Spleen (tissue), 11 donors: ENCODE measurements at regions not wholly inside any gene's neighbourhood (a gene's known extent, or its start where the extent isn't known, plus 50 kb on each side); places are given as distances from the start of the nearest gene placed in this dataset.

ENCODE experiments used
- DNase-seq: peaks from one replicate; pipeline ENCODE4 v3.0.0-alpha.2; 2020
- H3K27ac ChIP-seq, 8 donors: fragments of 200-600 bp; sonication (generic) in 7 of 8; 1 replicate in 4 of 8; 2 replicates in 4 of 8; pipeline versions ENCODE4 v1.5.0 to v1.8.0; 2016 to 2021; ENCODE audit warnings: inconsistent platforms in 4 of 8, mild to moderate bottlenecking in 4 of 8, moderate library complexity in 1 of 8
- H3K27me3 ChIP-seq, 7 donors: fragments of 200-600 bp; sonication (generic) in 6 of 7; replicated peaks in 1 of 7; 1 replicate in 4 of 7; 2 replicates in 3 of 7; pipeline versions ENCODE4 v1.5.0 to v1.8.0; 2016 to 2021; ENCODE audit warnings: inconsistent platforms in 3 of 7, mild to moderate bottlenecking in 1 of 7
- H3K36me3 ChIP-seq, 6 donors: fragments of 200-600 bp; sonication (generic) in 5 of 6; 1 replicate in 4 of 6; 2 replicates in 2 of 6; pipeline versions ENCODE4 v1.5.0 to v1.8.0; 2016 to 2021; ENCODE audit warnings: inconsistent platforms in 2 of 6
- H3K4me1 ChIP-seq, 6 donors: fragments of 200-600 bp; sonication (generic) in 5 of 6; 1 replicate in 3 of 6; 2 replicates in 3 of 6; pipeline versions ENCODE4 v1.5.0 to v1.8.0; 2016 to 2021; ENCODE audit warnings: inconsistent platforms in 3 of 6
- H3K4me3 ChIP-seq, 8 donors: fragments of 200-600 bp; sonication (generic) in 7 of 8; 1 replicate in 4 of 8; 2 replicates in 4 of 8; pipeline versions ENCODE4 v1.5.0 to v1.8.0; 2016 to 2021; ENCODE audit warnings: inconsistent platforms in 4 of 8, mild to moderate bottlenecking in 4 of 8, moderate library complexity in 2 of 8
- H3K9me3 ChIP-seq, 8 donors: fragments of 200-600 bp; sonication (generic) in 7 of 8; 1 replicate in 4 of 8; 2 replicates in 4 of 8; pipeline versions ENCODE4 v1.5.0 to v1.8.0; 2016 to 2021; ENCODE audit warnings: inconsistent platforms in 4 of 8
- CTCF ChIP-seq, 11 experiments: fragments of 200-600 bp in 7 of 11; fragments of 450-650 bp in 4 of 11; sonication (generic) in 4 of 11; IDR thresholded peaks in 8 of 11; conservative IDR thresholded peaks in 3 of 11; 1 replicate in 7 of 11; 2 replicates in 4 of 11; pipeline versions ENCODE4 v1.4.0 to v1.8.0; 2016 to 2021; ENCODE audit warnings: antibody characterized with exemption in 11 of 11, inconsistent platforms in 4 of 11, mild to moderate bottlenecking in 1 of 11
- POLR2A ChIP-seq, 3 donors: fragments of 450-650 bp; IDR thresholded peaks; one replicate each; pipeline ENCODE4 v1.5.1; 2017; ENCODE audit warnings: antibody characterized with exemption in 3 of 3, mild to moderate bottlenecking in 1 of 3
- POLR2AphosphoS5 ChIP-seq, 3 donors: sonication (generic); formaldehyde crosslinking; IDR thresholded peaks; one replicate each; pipeline ENCODE4 v1.5.1; 2017; ENCODE audit warnings: antibody characterized with exemption in 3 of 3
- WGBS, 5 donors: extraction: QIAGEN DNeasy Blood & Tissue Kit in 3 of 5; methylation state at CpG; one replicate each; pipeline versions ENCODE4 v1.1.5 to v1.1.7; 2013 to 2018; 5-methylcytosine and 5-hydroxymethylcytosine counted together
- intact Hi-C: fragments of 100-400 bp; cut with DNase I; formaldehyde crosslinking; loops from one replicate; pipeline ENCODE4 v1.15.0; 2023; ENCODE audit warnings: low total_unique reads
- donor health status: healthy with polysubstance abuse.
- donor health status: DM: no; HTN: no; CAD: no; lungs with moderate emphysema.
- donor health status: DM: no; HTN: no; CAD: no.
- donor health status: Bipolar disorder and iron deficiency.
- donor health status: healthy.
- donor health status: DM: no; HTN: no; CAD: no.
- donor health status: DM: yes; HTN: yes; CAD: no.

- WGBS, 5 donors, result 53 to 77% (median 63%) methylated on average over 3 of the region's 3 CpGs
- DNase-seq, result no peak
- intact Hi-C loops, result no loop called here
Measured at GRCh38 chr3:104604326-104605010, 762.2 kb upstream of the ALCAM start.

GRCh38 chr3:104606812-104607211, 759.9 kb upstream of the ALCAM start:
- Histone ChIP-seq H3K4me3 (no peak overlapping the region), H3K9me3 (no peaks in the 10 kb centered on the region), H3K27ac (no peak overlapping the region), H3K36me3 (no peaks in the 10 kb centered on the region), H3K27me3 (no peaks in the 10 kb centered on the region), H3K4me1 (no peaks in the 10 kb centered on the region)
- intact Hi-C loops, result no loop called here
- DNase-seq, result no peak
- TF ChIP-seq POLR2A (IDR thresholded peaks at IDR 0.05) (no peak), POLR2AphosphoS5 (IDR thresholded peaks at IDR 0.05) (no peak), CTCF (IDR thresholded peaks at IDR 0.05 in 8 of 11, conservative IDR thresholded peaks at IDR 0.05 in 3 of 11) (no peak)
- WGBS, 5 donors, result 33 to 51% (median 46%) methylated on average over 2 of the region's 2 CpGs

More at GRCh38 chr3:104604326-104605010, 762.2 kb upstream of the ALCAM start:
- H3K4me1 ChIP-seq, result no peaks in the 10 kb centered on the region
- H3K9me3 ChIP-seq, result no peaks in the 10 kb centered on the region
- H3K27ac ChIP-seq, result no peak overlapping the region
- no peak overlapping the region for H3K4me3 ChIP-seq
- no peaks in the 10 kb centered on the region for H3K27me3 ChIP-seq
- TF ChIP-seq POLR2AphosphoS5 (IDR thresholded peaks at IDR 0.05), result no peak
- no peak for TF ChIP-seq POLR2A (IDR thresholded peaks at IDR 0.05)
- TF ChIP-seq CTCF (IDR thresholded peaks at IDR 0.05 in 8 of 11, conservative IDR thresholded peaks at IDR 0.05 in 3 of 11), result no peak
- no peaks in the 10 kb centered on the region for H3K36me3 ChIP-seq

- Histone ChIP-seq H3K27ac (no peak overlapping the region), H3K4me3 (no peak overlapping the region), H3K9me3 (no peaks in the 10 kb centered on the region), H3K36me3 (no peaks in the 10 kb centered on the region), H3K4me1 (no peaks in the 10 kb centered on the region), H3K27me3 (no peaks in the 10 kb centered on the region)
- intact Hi-C loops, result no loop called here
- DNase-seq, result no peak
- no peak for TF ChIP-seq POLR2AphosphoS5 (IDR thresholded peaks at IDR 0.05)
- TF ChIP-seq POLR2A (IDR thresholded peaks at IDR 0.05), result no peak
- TF ChIP-seq CTCF (IDR thresholded peaks at IDR 0.05 in 8 of 11, conservative IDR thresholded peaks at IDR 0.05 in 3 of 11), result no peak
- WGBS, 5 donors, result 57 to 69% (median 62%) methylated on average over 4 of the region's 4 CpGs
Measured at GRCh38 chr3:104610730-104611652, 755.7 kb upstream of the ALCAM start.

- Histone ChIP-seq H3K27ac (no peak overlapping the region), H3K9me3 (no peaks in the 10 kb centered on the region), H3K4me1 (no peaks in the 10 kb centered on the region), H3K27me3 (no peaks in the 10 kb centered on the region), H3K4me3 (no peak overlapping the region), H3K36me3 (no peaks in the 10 kb centered on the region)
- TF ChIP-seq POLR2A (IDR thresholded peaks at IDR 0.05) (no peak), CTCF (IDR thresholded peaks at IDR 0.05 in 8 of 11, conservative IDR thresholded peaks at IDR 0.05 in 3 of 11) (no peak), POLR2AphosphoS5 (IDR thresholded peaks at IDR 0.05) (no peak)
- intact Hi-C loops, result no loop called here
- no peak for DNase-seq
Measured at GRCh38 chr3:104612218-104612617, 754.5 kb upstream of the ALCAM start.
